ENCODE measurements at regions not wholly inside any gene's neighbourhood (a gene's known extent, or its start where the extent isn't known, plus 50 kb on each side); places are given as distances from the start of the nearest gene placed in this dataset.

DNA sequence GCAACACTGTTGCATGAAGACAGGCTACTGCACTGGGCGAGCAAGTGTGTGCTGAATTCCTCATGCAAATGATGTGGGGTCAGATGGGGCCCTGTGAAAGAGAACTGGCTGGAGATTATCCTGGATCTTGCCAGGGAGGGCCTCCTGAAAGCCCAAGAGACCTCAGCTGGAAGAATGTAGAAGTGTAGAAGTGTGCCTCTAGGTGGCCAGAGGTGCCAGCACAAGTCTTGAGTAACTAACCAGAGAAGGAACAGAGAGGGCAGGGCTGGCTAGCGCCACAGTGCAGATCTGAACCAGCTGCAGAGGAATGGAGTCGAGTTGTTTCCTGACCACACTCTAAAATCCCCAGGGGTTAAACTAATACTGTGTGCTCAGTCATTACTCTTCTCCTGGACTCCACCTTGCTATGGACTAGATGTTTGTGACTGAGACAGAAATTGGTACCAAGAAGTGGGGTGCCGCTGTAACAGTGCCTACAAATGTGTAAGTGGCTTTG is 399.3 kb downstream of the LRATD1 start:
- Histone ChIP-seq H4K20me1 (replicated peaks; ENCODE audit: control insufficient read depth, insufficient read depth, low read length) (no peaks in the 10 kb centered on the region), H3K4me1 (replicated peaks in 1 of 2; ENCODE audit: control insufficient read depth in 2 of 2, insufficient read depth in 2 of 2, low read length in 2 of 2) (no peaks in the 10 kb centered on the region), H3K27ac (ENCODE audit: extremely low read depth, low read depth, low read length) (no peak overlapping the region), H3K27me3 (ENCODE audit: control insufficient read depth in 2 of 2, insufficient read depth in 2 of 2, low read length in 2 of 2) (peaks cover 0 to 4% of the 10 kb centered on the region in 2 experiments; a peak in 2 of 5 replicates), H3K36me3 (ENCODE audit: control insufficient read depth, insufficient read depth, low read length) (no peaks in the 10 kb centered on the region), H2AFZ (ENCODE audit: low read depth, low read length) (no peak overlapping the region), H3K79me2 (ENCODE audit: control insufficient read depth, insufficient read depth, low read length) (no peaks in the 10 kb centered on the region), H3K4me3 (no peak overlapping the region), H3K4me2 (ENCODE audit: insufficient read depth, low read length) (no peak overlapping the region), H3K9me3 (replicated peaks; ENCODE audit: control insufficient read depth, insufficient read depth, low read depth, low read length) (no peaks in the 10 kb centered on the region), H3K9me1 (ENCODE audit: control insufficient read depth, insufficient read depth, low read length) (no peaks in the 10 kb centered on the region), H3K9ac (ENCODE audit: insufficient read depth in 1 of 2, low read depth in 2 of 2, low read length in 2 of 2) (no peak overlapping the region)
- in situ Hi-C loops (cut with MboI) (no loop called here), intact Hi-C loops (cut with micrococcal nuclease) (no loop called here)
- BruUV-seq (replicated peaks): no TSS peak
- 2% methylated on average over 4 of the region's 4 CpGs for WGBS (ENCODE audit: insufficient coverage, low coverage, missing lambda C conversion rate)
- TF ChIP-seq SAP30 (IDR thresholded peaks at IDR 0.05; ENCODE audit: borderline replicate concordance, insufficient read depth, low read depth, low read length, poor library complexity, severe bottlenecking) (no peak), KLF13 (tag; IDR thresholded peaks at IDR 0.05; ENCODE audit: borderline replicate concordance, low read depth) (no peak), MEIS2 (IDR thresholded peaks at IDR 0.05; ENCODE audit: partially characterized antibody) (no peak), RBM15 (IDR thresholded peaks at IDR 0.05; ENCODE audit: insufficient read depth, low read length) (no peak), ZNF696 (CRISPR knock-in tag; conservative IDR thresholded peaks at IDR 0.05) (no peak), SIN3A (IDR thresholded peaks at IDR 0.05; ENCODE audit: borderline replicate concordance in 2 of 2, control insufficient read depth in 1 of 2, low read depth in 2 of 2, low read length in 2 of 2) (no peak), ZNF12 (CRISPR knock-in tag; IDR thresholded peaks at IDR 0.05) (no peak), SMARCA5 (IDR thresholded peaks at IDR 0.05) (no peak), POLR2B (IDR thresholded peaks at IDR 0.05; ENCODE audit: low read depth, partially characterized antibody) (no peak), LARP7 (IDR thresholded peaks at IDR 0.05) (no peak), ZNF133 (CRISPR knock-in tag; IDR thresholded peaks at IDR 0.05) (no peak)
- TF ChIP-seq, protein P1, sequence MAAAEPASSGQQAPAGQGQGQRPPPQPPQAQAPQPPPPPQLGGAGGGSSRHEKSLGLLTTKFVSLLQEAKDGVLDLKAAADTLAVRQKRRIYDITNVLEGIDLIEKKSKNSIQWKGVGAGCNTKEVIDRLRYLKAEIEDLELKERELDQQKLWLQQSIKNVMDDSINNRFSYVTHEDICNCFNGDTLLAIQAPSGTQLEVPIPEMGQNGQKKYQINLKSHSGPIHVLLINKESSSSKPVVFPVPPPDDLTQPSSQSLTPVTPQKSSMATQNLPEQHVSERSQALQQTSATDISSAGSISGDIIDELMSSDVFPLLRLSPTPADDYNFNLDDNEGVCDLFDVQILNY (CRISPR knock-in tag; IDR thresholded peaks at IDR 0.05): no peak
- TF ChIP-seq, protein P2, sequence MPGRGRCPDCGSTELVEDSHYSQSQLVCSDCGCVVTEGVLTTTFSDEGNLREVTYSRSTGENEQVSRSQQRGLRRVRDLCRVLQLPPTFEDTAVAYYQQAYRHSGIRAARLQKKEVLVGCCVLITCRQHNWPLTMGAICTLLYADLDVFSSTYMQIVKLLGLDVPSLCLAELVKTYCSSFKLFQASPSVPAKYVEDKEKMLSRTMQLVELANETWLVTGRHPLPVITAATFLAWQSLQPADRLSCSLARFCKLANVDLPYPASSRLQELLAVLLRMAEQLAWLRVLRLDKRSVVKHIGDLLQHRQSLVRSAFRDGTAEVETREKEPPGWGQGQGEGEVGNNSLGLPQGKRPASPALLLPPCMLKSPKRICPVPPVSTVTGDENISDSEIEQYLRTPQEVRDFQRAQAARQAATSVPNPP (IDR thresholded peaks at IDR 0.05; ENCODE audit: borderline replicate concordance, insufficient read depth, insufficient read length): no peak
- ChIA-PET POLR2A (interaction anchor here (0.7 kb wide), 1 partner anchor 88 kb away, joined by 3 read pairs; no protein-coding TSS in a partner anchor), CTCF (ENCODE audit: low intra/inter-chr PET ratio) (no interaction called here)
- ATAC-seq (peak; percentile 46; the same call in 1 of the 3 replicates), FAIRE-seq (no peak), DNase-seq (ENCODE audit: extremely low read depth in 1 of 4, low spot score in 3 of 4) (no peak)

All from K562 (cell line).